CD1c-positive myeloid dendritic cell (primary cell): ENCODE measurements at regions not wholly inside any gene's neighbourhood (a gene's known extent, or its start where the extent isn't known, plus 50 kb on each side); places are given as distances from the start of the nearest gene placed in this dataset.
"Not testable (repeated sequence)": the region's sequence is repeated elsewhere in the genome, so short reads cannot be mapped to it uniquely, and the experiment has no call there.

Experiments
- DNase-seq: peaks from one replicate; pipeline ENCODE4 v3.0.0-alpha.2; 2016; ENCODE audit errors: extremely low spot score

GRCh38 chr6:81906709-81907204 is 154.3 kb upstream of the TENT5A start:
- no peak for DNase-seq

- DNase-seq = no peak
Measured at GRCh38 chr6:81906041-81906440, 153.6 kb upstream of the TENT5A start.

GRCh38 chr6:81901551-81901966 is 149.1 kb upstream of the TENT5A start:
- DNase-seq = no peak

GRCh38 chr6:81900616-81901015 is 148.1 kb upstream of the TENT5A start:
- no peak for DNase-seq

GRCh38 chr6:81897793-81898192 is 145.3 kb upstream of the TENT5A start:
- no peak for DNase-seq

- no peak for DNase-seq
Measured at GRCh38 chr6:81896525-81897503, 144.3 kb upstream of the TENT5A start.

GRCh38 chr6:81895511-81896185 is 143.2 kb upstream of the TENT5A start:
- DNase-seq = no peak

GRCh38 chr6:81894788-81895271 is 142.3 kb upstream of the TENT5A start:
- no peak for DNase-seq

GRCh38 chr6:81894306-81894705 is 141.8 kb upstream of the TENT5A start:
- DNase-seq = no peak

- no peak for DNase-seq
Measured at GRCh38 chr6:81892891-81893290, 140.4 kb upstream of the TENT5A start.

- no peak for DNase-seq
Measured at GRCh38 chr6:81891874-81892273, 139.4 kb upstream of the TENT5A start.

- no peak for DNase-seq
Measured at GRCh38 chr6:81890846-81891245, 138.4 kb upstream of the TENT5A start.

- peak; percentile 20 for DNase-seq
Measured at GRCh38 chr6:81889377-81890053, 137.0 kb upstream of the TENT5A start.

- not testable (repeated sequence) for DNase-seq
Measured at GRCh38 chr6:81886909-81887308, 134.4 kb upstream of the TENT5A start.

- no peak for DNase-seq
Measured at GRCh38 chr6:81886157-81886556, 133.7 kb upstream of the TENT5A start.

- DNase-seq = no peak
Measured at GRCh38 chr6:81881660-81882059, 129.2 kb upstream of the TENT5A start.

- DNase-seq = no peak
Measured at GRCh38 chr6:81878479-81878878, 126.0 kb upstream of the TENT5A start.

GRCh38 chr6:81876971-81877370 is 124.5 kb upstream of the TENT5A start:
- DNase-seq = no peak

GRCh38 chr6:81875782-81876293 is 123.4 kb upstream of the TENT5A start:
- DNase-seq = no peak

GRCh38 chr6:81869749-81870508 is 117.4 kb upstream of the TENT5A start:
- DNase-seq = not testable (repeated sequence)

- no peak for DNase-seq
Measured at GRCh38 chr6:81865712-81866111, 113.2 kb upstream of the TENT5A start.
